HepG2 (cell line): ENCODE measurements at regions not wholly inside any gene's neighbourhood (a gene's known extent, or its start where the extent isn't known, plus 50 kb on each side); places are given as distances from the start of the nearest gene placed in this dataset.
A peak's percentile ranks its signal among the peaks of the same experiment; 100 is the strongest.

Source experiments
- ATAC-seq: fragments of 200-7000 bp; cut with Tn5 transposase; 3 replicates; pipeline ENCODE4 v1.9.1; 2020; ENCODE audit warnings: mild to moderate bottlenecking, moderate library complexity
- BruUV-seq: library from RNA; stranded (reverse); fragments of 400-500 nt; replicated peaks from 2 replicates; lab custom pipeline; 2021; lab: Mats Ljungman, UMichigan
- CTCF ChIA-PET: fragments of 300-600 bp; formaldehyde crosslinking; extraction: SDS; loops from one replicate; lab custom pipeline; 2021; ENCODE audit warnings: low total read pairs, inconsistent platforms, low intra/inter-chr PET ratio; lab: Yijun Ruan, JAX
- POLR2A ChIA-PET: fragments of 350-600 bp; sonication (Branson Sonifier 250); formaldehyde crosslinking; loops from one replicate; lab custom pipeline; 2020; ENCODE audit warnings: antibody characterized with exemption, inconsistent platforms; lab: Yijun Ruan, JAX
- DNase-seq: peaks from one replicate; pipeline ENCODE4 v3.0.0-alpha.2; 2015; ENCODE audit warnings: low spot score
- FAIRE-seq: peaks from 3 replicates; lab custom pipeline; 2011; peaks lifted over from hg19 to GRCh38; lab: Jason Lieb, UNC
- H2AFZ ChIP-seq: one replicate; pipeline ENCODE4 v1.6.1; 2011; ENCODE audit warnings: low read length, inconsistent platforms
- H3K27ac ChIP-seq: fragments of 300-600 bp; 3 replicates; pipeline ENCODE4 v1.8.0; 2011; ENCODE audit warnings: mixed run types, mild to moderate bottlenecking, mixed read lengths, low read length, inconsistent platforms; ENCODE audit not compliant: insufficient read depth; ENCODE audit errors: extremely low read length
- H3K27me3 ChIP-seq, 2 experiments: fragments of 200-600 bp in 1 of 2; 2 replicates in 1 of 2; 3 replicates in 1 of 2; pipeline versions ENCODE4 v1.6.0 to v1.8.0; 2011; ENCODE audit warnings: low read length in 2 of 2, mild to moderate bottlenecking in 2 of 2, moderate library complexity in 2 of 2, inconsistent platforms in 1 of 2; ENCODE audit not compliant: insufficient read depth in 2 of 2, control insufficient read depth in 1 of 2
- H3K36me3 ChIP-seq, 2 experiments: fragments of 200-600 bp in 1 of 2; replicated peaks in 1 of 2; 2 replicates in 1 of 2; 3 replicates in 1 of 2; pipeline versions ENCODE4 v1.5.1 to v1.8.0; 2011; ENCODE audit warnings: low read length in 2 of 2, inconsistent platforms in 1 of 2; ENCODE audit not compliant: insufficient read depth in 2 of 2, control insufficient read depth in 1 of 2
- H3K4me1 ChIP-seq: 2 replicates; pipeline ENCODE4 v1.5.1; 2012; ENCODE audit warnings: low read length, inconsistent platforms; ENCODE audit not compliant: insufficient read depth
- H3K4me2 ChIP-seq: 2 replicates; pipeline ENCODE4 v1.6.0; 2011; ENCODE audit warnings: low read depth, low read length, inconsistent platforms
- H3K4me3 ChIP-seq, 3 experiments: fragments of 200-600 bp in 1 of 3; sonication (generic), shearing (Covaris generic) in 1 of 3; replicated peaks in 1 of 3; 2 replicates each; pipeline ENCODE4 v1.5.1; 2011 to 2016; ENCODE audit warnings: low read length in 3 of 3, inconsistent platforms in 2 of 3, low read depth in 2 of 3, mild to moderate bottlenecking in 2 of 3, control low read depth in 1 of 3, mixed read lengths in 1 of 3; ENCODE audit not compliant: insufficient read depth in 1 of 3
- H3K79me2 ChIP-seq: one replicate; pipeline ENCODE4 v1.6.1; 2011; ENCODE audit warnings: low read length, inconsistent platforms; ENCODE audit not compliant: insufficient read depth
- H3K9ac ChIP-seq: 2 replicates; pipeline ENCODE4 v1.6.0; 2011; ENCODE audit warnings: mild to moderate bottlenecking, low read depth, low read length, inconsistent platforms; ENCODE audit not compliant: insufficient read depth
- H3K9me3 ChIP-seq: 2 replicates; pipeline ENCODE4 v1.5.1; 2012; ENCODE audit warnings: mild to moderate bottlenecking, low read length
- H4K20me1 ChIP-seq: 2 replicates; pipeline ENCODE4 v1.6.0; 2011; ENCODE audit warnings: inconsistent platforms, mild to moderate bottlenecking, low read length, moderate library complexity; ENCODE audit not compliant: insufficient read depth
- BORCS8-MEF2B ChIP-seq: sonication (generic); formaldehyde crosslinking; IDR thresholded peaks from 2 replicates; pipeline ENCODE4 v1.8.0; 2022; ENCODE audit warnings: mild to moderate bottlenecking, missing genetic modification reagents
- EEA1 ChIP-seq: sonication (generic); formaldehyde crosslinking; IDR thresholded peaks from 2 replicates; pipeline ENCODE4 v1.5.1; 2020; ENCODE audit warnings: mild to moderate bottlenecking, missing genetic modification reagents, borderline replicate concordance
- ERF ChIP-seq: IDR thresholded peaks from 2 replicates; pipeline ENCODE4 v1.6.1; 2018; ENCODE audit warnings: missing biosample characterization, missing genetic modification reagents
- HOXA5 ChIP-seq: sonication (generic); formaldehyde crosslinking; IDR thresholded peaks from 2 replicates; pipeline ENCODE4 v1.4.0; 2020; ENCODE audit warnings: missing genetic modification reagents
- ISL2 ChIP-seq: sonication (generic); formaldehyde crosslinking; IDR thresholded peaks from 2 replicates; pipeline ENCODE4 v1.5.0; 2020; ENCODE audit warnings: missing genetic modification reagents
- JUNB ChIP-seq: sonication (generic); formaldehyde crosslinking; IDR thresholded peaks from 2 replicates; pipeline ENCODE4 v1.8.0; 2022; ENCODE audit warnings: missing genetic modification reagents, mild to moderate bottlenecking, borderline replicate concordance
- KLF6 ChIP-seq: IDR thresholded peaks from 2 replicates; pipeline ENCODE4 v1.8.0; 2016; ENCODE audit warnings: missing biosample characterization, missing genetic modification reagents
- MYC ChIP-seq: sonication (generic); formaldehyde crosslinking; IDR thresholded peaks from 2 replicates; pipeline ENCODE4 v1.9.0; 2021; ENCODE audit warnings: missing genetic modification reagents, borderline replicate concordance
- PCBP1 ChIP-seq: fragments of 200-400 bp; formaldehyde crosslinking; IDR thresholded peaks from 2 replicates; pipeline ENCODE4 v1.6.1; 2017; ENCODE audit warnings: mild to moderate bottlenecking, low read depth, low read length, borderline replicate concordance
- RFX5 ChIP-seq: IDR thresholded peaks from 2 replicates; pipeline ENCODE4 v1.6.1; 2011; ENCODE audit warnings: low read depth, low read length, improper control_type of control experiment
- SNAI1 ChIP-seq: sonication (generic); formaldehyde crosslinking; IDR thresholded peaks from 2 replicates; pipeline ENCODE4 v1.5.0; 2020; ENCODE audit warnings: mild to moderate bottlenecking, missing genetic modification reagents, borderline replicate concordance
- ZBTB1 ChIP-seq: sonication (generic); formaldehyde crosslinking; IDR thresholded peaks from 2 replicates; pipeline ENCODE4 v1.4.0; 2020; ENCODE audit warnings: missing genetic modification reagents, borderline replicate concordance
- ZBTB7A ChIP-seq: sonication (generic); formaldehyde crosslinking; IDR thresholded peaks from 2 replicates; pipeline ENCODE4 v1.8.0; 2022; ENCODE audit warnings: mild to moderate bottlenecking, missing genetic modification reagents
- ZNF17 ChIP-seq: sonication (generic); formaldehyde crosslinking; IDR thresholded peaks from 2 replicates; pipeline ENCODE4 v1.5.0; 2020; ENCODE audit warnings: mild to moderate bottlenecking, missing genetic modification reagents
- ZNF317 ChIP-seq: sonication (generic); formaldehyde crosslinking; IDR thresholded peaks from 2 replicates; pipeline ENCODE4 v1.5.0; 2020; ENCODE audit warnings: mild to moderate bottlenecking, missing genetic modification reagents
- ZNF569 ChIP-seq: sonication (generic); formaldehyde crosslinking; IDR thresholded peaks from 2 replicates; pipeline ENCODE4 v1.5.0; 2020; ENCODE audit warnings: mild to moderate bottlenecking, missing genetic modification reagents, moderate library complexity, borderline replicate concordance
- ZNF644 ChIP-seq: IDR thresholded peaks from 2 replicates; pipeline ENCODE4 v1.6.1; 2016; ENCODE audit warnings: low read depth
- ZNF713 ChIP-seq: sonication (generic); formaldehyde crosslinking; IDR thresholded peaks from 2 replicates; pipeline ENCODE4 v1.4.0; 2020; ENCODE audit warnings: mild to moderate bottlenecking, missing genetic modification reagents
- ZNF788 ChIP-seq: sonication (generic); formaldehyde crosslinking; IDR thresholded peaks from 2 replicates; pipeline ENCODE4 v1.5.0; 2020; ENCODE audit warnings: mild to moderate bottlenecking, missing genetic modification reagents, borderline replicate concordance
- WGBS: methylation state at CpG from one replicate; pipeline ENCODE4 v1.1.6; 2017; ENCODE audit warnings: low lambda C conversion rate; 5-methylcytosine and 5-hydroxymethylcytosine counted together
- in situ Hi-C: cut with HindIII; loops from 2 replicates; pipeline ENCODE4 v1.10.0; 2017; ENCODE audit warnings: low pct_unique_long_range_greater_than_20kb; ENCODE audit not compliant: extremely low pct_ligation_motif_present
- intact Hi-C: fragments of 100-400 bp; cut with micrococcal nuclease; formaldehyde crosslinking; loops from one replicate; pipeline ENCODE4 v1.10.0; 2022; ENCODE audit not compliant: unreplicated experiment
- TF ChIP-seq, protein P1 (sequence below): sonication (generic); formaldehyde crosslinking; IDR thresholded peaks from 2 replicates; pipeline ENCODE4 v1.5.0; 2020; ENCODE audit warnings: missing genetic modification reagents
- TF ChIP-seq, protein P2 (sequence below): IDR thresholded peaks from 2 replicates; pipeline ENCODE4 v1.6.1; 2016; ENCODE audit warnings: mild to moderate bottlenecking

DNA sequence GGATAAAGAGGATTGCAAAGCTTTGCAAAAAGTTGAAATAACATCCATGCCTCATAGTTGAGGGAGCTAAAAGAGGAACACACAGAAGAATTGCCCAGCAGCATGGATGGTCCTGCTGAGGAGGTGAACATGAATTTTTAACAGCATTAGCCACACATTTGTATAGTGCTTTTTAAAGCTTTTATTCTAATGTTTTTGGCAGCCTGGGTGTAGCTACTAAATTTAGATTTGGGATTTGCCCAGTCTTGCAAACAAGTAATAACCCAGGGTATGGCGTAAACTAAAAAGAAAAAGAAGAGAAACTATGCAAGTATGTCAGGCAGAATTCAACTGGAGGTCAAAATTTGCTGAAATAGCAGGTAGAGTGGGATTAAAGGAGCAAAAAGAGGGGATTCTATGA is 75.1 kb upstream of the PTPRK start:
- FAIRE-seq (no peak), ATAC-seq (no peak), DNase-seq (no peak)
- WGBS = 2% methylated on average over 1 of the region's 1 CpG
- no peaks in the 10 kb centered on the region for H3K79me2 ChIP-seq
- no peak overlapping the region for H3K4me2 ChIP-seq
- in situ Hi-C loops (no loop called here), intact Hi-C loops (no loop called here)
- H3K4me3 ChIP-seq = no peak overlapping the region
- ChIA-PET POLR2A (no interaction called here), CTCF (no interaction called here)
- no peak overlapping the region for H3K27ac ChIP-seq
- BruUV-seq = no TSS peak
- TF ChIP-seq ZBTB7A (CRISPR knock-in tag) (no peak), ZNF713 (CRISPR knock-in tag) (no peak), SNAI1 (CRISPR knock-in tag) (no peak), EEA1 (CRISPR knock-in tag) (no peak), ZNF569 (CRISPR knock-in tag) (no peak)
- no peak overlapping the region for H3K9ac ChIP-seq
- no peaks in the 10 kb centered on the region for H3K4me1 ChIP-seq
- H3K9me3 ChIP-seq = no peaks in the 10 kb centered on the region
- peaks cover 0 to 3% of the 10 kb centered on the region in 2 experiments; a peak in 2 of 5 replicates for H3K27me3 ChIP-seq
- H2AFZ ChIP-seq = no peak overlapping the region
- no peaks in the 10 kb centered on the region for H3K36me3 ChIP-seq
- H4K20me1 ChIP-seq = no peaks in the 10 kb centered on the region

DNA sequence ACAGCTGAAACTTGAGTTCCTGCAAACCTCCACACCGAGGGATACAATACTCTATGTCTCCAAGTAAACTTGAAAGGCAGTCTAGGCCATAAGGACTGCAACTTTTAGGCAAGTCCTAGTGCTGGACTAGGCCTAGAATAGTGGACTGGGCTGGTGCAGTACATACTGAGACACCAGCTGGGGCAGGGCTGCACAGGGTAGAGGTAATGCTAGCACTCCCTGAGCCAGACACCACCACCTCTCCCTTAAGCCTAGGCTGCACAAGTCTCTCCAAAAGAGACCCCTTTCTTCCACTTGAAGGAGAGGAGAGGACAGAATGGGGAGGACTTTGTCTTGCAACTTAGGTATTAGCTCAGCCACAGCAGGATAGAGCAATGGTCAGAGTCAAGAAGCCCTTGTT is 65.7 kb upstream of the PTPRK start:
- Histone ChIP-seq H3K36me3 (no peaks in the 10 kb centered on the region), H3K9me3 (no peaks in the 10 kb centered on the region), H3K4me2 (no peak overlapping the region), H3K4me1 (no peaks in the 10 kb centered on the region), H3K79me2 (no peaks in the 10 kb centered on the region), H2AFZ (no peak overlapping the region), H3K27ac (no peak overlapping the region), H3K4me3 (no peak overlapping the region), H3K9ac (no peak overlapping the region), H4K20me1 (no peaks in the 10 kb centered on the region), H3K27me3 (no peaks in the 10 kb centered on the region)
- DNase-seq (no peak), ATAC-seq (peak; percentile 58), FAIRE-seq (no peak)
- intact Hi-C loops (no loop called here), in situ Hi-C loops (no loop called here)
- ChIA-PET POLR2A (no interaction called here), CTCF (no interaction called here)
- WGBS = no CpG with 5 or more reads among the region's 1 CpG
- no TSS peak for BruUV-seq
- no peak for TF ChIP-seq ZBTB1
- TF ChIP-seq ERF = no peak
- TF ChIP-seq ZNF317 (CRISPR knock-in tag) = no peak
- TF ChIP-seq PCBP1 = no peak
- TF ChIP-seq BORCS8-MEF2B (CRISPR knock-in tag) = no peak
- TF ChIP-seq ZNF788 (CRISPR knock-in tag) = no peak
- TF ChIP-seq ISL2 (CRISPR knock-in tag) = no peak
- TF ChIP-seq MYC = no peak
- TF ChIP-seq, protein P1, sequence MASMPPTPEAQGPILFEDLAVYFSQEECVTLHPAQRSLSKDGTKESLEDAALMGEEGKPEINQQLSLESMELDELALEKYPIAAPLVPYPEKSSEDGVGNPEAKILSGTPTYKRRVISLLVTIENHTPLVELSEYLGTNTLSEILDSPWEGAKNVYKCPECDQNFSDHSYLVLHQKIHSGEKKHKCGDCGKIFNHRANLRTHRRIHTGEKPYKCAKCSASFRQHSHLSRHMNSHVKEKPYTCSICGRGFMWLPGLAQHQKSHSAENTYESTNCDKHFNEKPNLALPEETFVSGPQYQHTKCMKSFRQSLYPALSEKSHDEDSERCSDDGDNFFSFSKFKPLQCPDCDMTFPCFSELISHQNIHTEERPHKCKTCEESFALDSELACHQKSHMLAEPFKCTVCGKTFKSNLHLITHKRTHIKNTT (CRISPR knock-in tag) = no peak
- no peak for TF ChIP-seq RFX5
- TF ChIP-seq KLF6 (CRISPR knock-in tag) = no peak
- TF ChIP-seq ZNF17 (CRISPR knock-in tag) = no peak
- no peak for TF ChIP-seq HOXA5 (CRISPR knock-in tag)
- TF ChIP-seq JUNB (CRISPR knock-in tag) = no peak
- no peak for TF ChIP-seq ZNF644 (CRISPR knock-in tag)
- TF ChIP-seq, protein P2, sequence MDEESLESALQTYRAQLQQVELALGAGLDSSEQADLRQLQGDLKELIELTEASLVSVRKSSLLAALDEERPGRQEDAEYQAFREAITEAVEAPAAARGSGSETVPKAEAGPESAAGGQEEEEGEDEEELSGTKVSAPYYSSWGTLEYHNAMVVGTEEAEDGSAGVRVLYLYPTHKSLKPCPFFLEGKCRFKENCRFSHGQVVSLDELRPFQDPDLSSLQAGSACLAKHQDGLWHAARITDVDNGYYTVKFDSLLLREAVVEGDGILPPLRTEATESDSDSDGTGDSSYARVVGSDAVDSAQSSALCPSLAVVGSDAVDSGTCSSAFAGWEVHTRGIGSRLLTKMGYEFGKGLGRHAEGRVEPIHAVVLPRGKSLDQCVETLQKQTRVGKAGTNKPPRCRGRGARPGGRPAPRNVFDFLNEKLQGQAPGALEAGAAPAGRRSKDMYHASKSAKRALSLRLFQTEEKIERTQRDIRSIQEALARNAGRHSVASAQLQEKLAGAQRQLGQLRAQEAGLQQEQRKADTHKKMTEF (CRISPR knock-in tag) = no peak
